Stimulated activated CD4-positive, alpha-beta T cell treated with anti-CD3 and anti-CD28 coated beads, Interleukin-4, amount 100 ng/mL, for 1 hour (primary cell): ENCODE measurements at regions not wholly inside any gene's neighbourhood (a gene's known extent, or its start where the extent isn't known, plus 50 kb on each side); places are given as distances from the start of the nearest gene placed in this dataset.
A peak's percentile ranks its signal among the peaks of the same experiment; 100 is the strongest.

ENCODE experiments used
- DNase-seq: peaks from one replicate; pipeline ENCODE4 v3.0.0-alpha.2; 2020

- no peak for DNase-seq
Observed at GRCh38 chr3:174408310-174408709, 450.8 kb upstream of the NAALADL2 start.

GRCh38 chr3:174409086-174409743 is 449.9 kb upstream of the NAALADL2 start:
- DNase-seq: no peak

- no peak for DNase-seq
Observed at GRCh38 chr3:174413062-174413912, 445.8 kb upstream of the NAALADL2 start.

GRCh38 chr3:174414902-174415301 is 444.2 kb upstream of the NAALADL2 start:
- no peak for DNase-seq

GRCh38 chr3:174417573-174417972 is 441.6 kb upstream of the NAALADL2 start:
- no peak for DNase-seq

GRCh38 chr3:174419216-174419615 is 439.9 kb upstream of the NAALADL2 start:
- no peak for DNase-seq

- no peak for DNase-seq
Observed at GRCh38 chr3:174423936-174424335, 435.2 kb upstream of the NAALADL2 start.

GRCh38 chr3:174424656-174425055 is 434.5 kb upstream of the NAALADL2 start:
- no peak for DNase-seq

GRCh38 chr3:174425422-174425821 is 433.7 kb upstream of the NAALADL2 start:
- DNase-seq: no peak

GRCh38 chr3:174430986-174431385 is 428.1 kb upstream of the NAALADL2 start:
- no peak for DNase-seq

GRCh38 chr3:174431717-174432116 is 427.4 kb upstream of the NAALADL2 start:
- DNase-seq: no peak

- DNase-seq: no peak
Observed at GRCh38 chr3:174436367-174436766, 422.8 kb upstream of the NAALADL2 start.

- DNase-seq: no peak
Observed at GRCh38 chr3:174438501-174439145, 420.5 kb upstream of the NAALADL2 start.

GRCh38 chr3:174439331-174440252 is 419.5 kb upstream of the NAALADL2 start:
- no peak for DNase-seq

GRCh38 chr3:174440253-174440701 is 418.9 kb upstream of the NAALADL2 start:
- no peak for DNase-seq

GRCh38 chr3:174440741-174441587 is 418.2 kb upstream of the NAALADL2 start:
- DNase-seq: peak; percentile 58

- no peak for DNase-seq
Observed at GRCh38 chr3:174441588-174442301, 417.4 kb upstream of the NAALADL2 start.

- no peak for DNase-seq
Observed at GRCh38 chr3:174442302-174442682, 416.8 kb upstream of the NAALADL2 start.

- DNase-seq: no peak
Observed at GRCh38 chr3:174444391-174444790, 414.7 kb upstream of the NAALADL2 start.

GRCh38 chr3:174457758-174458157 is 401.4 kb upstream of the NAALADL2 start:
- DNase-seq: no peak

GRCh38 chr3:174460831-174461230 is 398.3 kb upstream of the NAALADL2 start:
- no peak for DNase-seq
